Cardiac muscle cell (in vitro differentiated cells and primary cell): ENCODE measurements at regions not wholly inside any gene's neighbourhood (a gene's known extent, or its start where the extent isn't known, plus 50 kb on each side); places are given as distances from the start of the nearest gene placed in this dataset.

Source experiments
- DNase-seq, 2 donors: peaks; one replicate each; pipeline versions ENCODE4 v3.0.0 to v3.0.0-alpha.2; 2010 to 2017; ENCODE audit warnings: low read depth in 1 of 2, low spot score in 1 of 2
- H3K27ac ChIP-seq: fragments of 200-600 bp; sonication (generic); 2 replicates; pipeline ENCODE4 v1.5.1; 2016
- H3K27me3 ChIP-seq: fragments of 200-600 bp; sonication (generic); 2 replicates; pipeline ENCODE4 v1.6.0; 2016; ENCODE audit warnings: control low read depth
- H3K36me3 ChIP-seq: fragments of 200-600 bp; sonication (generic); 2 replicates; pipeline ENCODE4 v1.5.1; 2016; ENCODE audit warnings: control low read depth
- H3K4me1 ChIP-seq: fragments of 200-600 bp; sonication (generic); 2 replicates; pipeline ENCODE4 v1.8.1; 2017; ENCODE audit warnings: low read depth, mild to moderate bottlenecking, mixed run types
- H3K4me3 ChIP-seq: fragments of 200-600 bp; sonication (generic); 2 replicates; pipeline ENCODE4 v1.5.1; 2016; ENCODE audit warnings: mild to moderate bottlenecking
- H3K9me3 ChIP-seq: fragments of 200-600 bp; sonication (generic); 2 replicates; pipeline ENCODE4 v1.5.1; 2017; ENCODE audit warnings: low read depth, mild to moderate bottlenecking, control low read depth
- TF ChIP-seq, protein P1 (sequence below): IDR thresholded peaks from 2 replicates; pipeline ENCODE4 v1.5.1; 2012; ENCODE audit warnings: low read depth, mild to moderate bottlenecking, low read length

DNA sequence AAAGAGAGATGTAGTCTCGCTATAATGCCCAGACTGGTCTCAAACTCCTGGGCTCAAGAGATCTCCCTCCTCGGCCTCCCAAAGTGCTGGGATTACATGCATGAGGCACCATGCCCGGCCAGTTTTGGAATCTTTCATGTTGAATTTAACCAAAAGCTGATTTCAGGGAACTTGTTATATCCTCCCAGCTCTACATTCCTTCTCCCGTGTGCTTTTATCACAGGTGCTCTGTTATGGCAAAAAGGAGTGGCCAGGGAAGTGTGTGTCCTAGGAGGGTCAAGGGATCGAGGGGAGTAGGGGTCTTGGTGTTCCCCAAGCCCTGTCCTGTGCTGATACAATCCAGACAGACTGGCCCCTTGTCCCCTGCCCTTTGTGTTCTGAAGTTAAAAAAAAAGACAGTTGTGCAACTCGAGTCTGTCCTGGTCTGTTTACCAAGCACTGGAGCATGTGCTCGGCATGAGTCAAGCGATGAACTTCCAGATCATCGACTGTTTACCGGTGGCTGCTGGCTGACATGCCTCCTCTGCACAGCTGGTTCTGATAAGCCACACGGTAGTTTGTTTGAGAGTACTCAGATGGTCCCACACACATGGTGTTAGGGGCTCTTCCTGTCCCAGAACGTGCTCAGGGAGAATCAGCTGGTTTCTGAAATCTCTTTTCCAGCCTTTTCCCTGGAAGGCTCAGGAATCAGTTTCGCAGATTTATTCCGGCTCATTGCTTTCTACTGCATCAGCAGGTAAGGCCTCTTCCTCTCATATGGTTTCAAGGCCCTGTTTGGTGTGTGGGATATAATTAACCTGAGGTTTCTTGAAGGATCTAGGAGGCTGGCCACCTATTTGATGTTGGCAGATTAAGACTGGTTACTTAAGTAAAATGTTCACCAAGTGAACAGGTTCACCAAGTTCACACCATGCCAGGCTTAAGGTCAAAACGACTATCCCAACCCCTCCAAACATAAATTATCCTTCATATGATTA is 52.6 kb upstream of the NAA20 start:
- peak in 1 of 2 donors; percentile 88 for DNase-seq
- TF ChIP-seq, protein P1, sequence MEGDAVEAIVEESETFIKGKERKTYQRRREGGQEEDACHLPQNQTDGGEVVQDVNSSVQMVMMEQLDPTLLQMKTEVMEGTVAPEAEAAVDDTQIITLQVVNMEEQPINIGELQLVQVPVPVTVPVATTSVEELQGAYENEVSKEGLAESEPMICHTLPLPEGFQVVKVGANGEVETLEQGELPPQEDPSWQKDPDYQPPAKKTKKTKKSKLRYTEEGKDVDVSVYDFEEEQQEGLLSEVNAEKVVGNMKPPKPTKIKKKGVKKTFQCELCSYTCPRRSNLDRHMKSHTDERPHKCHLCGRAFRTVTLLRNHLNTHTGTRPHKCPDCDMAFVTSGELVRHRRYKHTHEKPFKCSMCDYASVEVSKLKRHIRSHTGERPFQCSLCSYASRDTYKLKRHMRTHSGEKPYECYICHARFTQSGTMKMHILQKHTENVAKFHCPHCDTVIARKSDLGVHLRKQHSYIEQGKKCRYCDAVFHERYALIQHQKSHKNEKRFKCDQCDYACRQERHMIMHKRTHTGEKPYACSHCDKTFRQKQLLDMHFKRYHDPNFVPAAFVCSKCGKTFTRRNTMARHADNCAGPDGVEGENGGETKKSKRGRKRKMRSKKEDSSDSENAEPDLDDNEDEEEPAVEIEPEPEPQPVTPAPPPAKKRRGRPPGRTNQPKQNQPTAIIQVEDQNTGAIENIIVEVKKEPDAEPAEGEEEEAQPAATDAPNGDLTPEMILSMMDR = no peak
- no peaks in the 10 kb centered on the region for H3K9me3 ChIP-seq
- peak overlapping the region; percentile 26 for H3K27ac ChIP-seq
- H3K4me1 ChIP-seq = peaks cover 15% of the 10 kb centered on the region
- no peak overlapping the region for H3K4me3 ChIP-seq
- peaks cover 11% of the 10 kb centered on the region for H3K36me3 ChIP-seq
- no peaks in the 10 kb centered on the region for H3K27me3 ChIP-seq

DNA sequence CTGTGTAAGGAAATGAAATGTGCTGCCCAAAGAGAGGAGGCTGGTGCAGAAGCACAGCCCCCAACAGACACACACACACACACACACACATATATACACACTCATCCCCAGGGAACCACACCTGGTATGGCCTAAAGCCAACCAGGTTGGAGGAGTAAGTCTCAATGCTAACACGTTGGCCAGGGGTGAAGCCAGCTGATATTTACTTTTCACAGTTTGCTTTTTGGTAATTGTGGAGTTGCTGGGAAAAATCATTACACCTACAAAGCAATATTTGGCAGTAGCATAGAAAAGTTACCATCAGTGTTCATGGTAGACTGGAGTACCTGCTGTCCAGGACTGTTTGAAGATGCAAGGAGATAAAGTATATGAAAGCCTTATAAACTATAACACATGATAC is 50.3 kb upstream of the NAA20 start:
- no peak for DNase-seq
- Histone ChIP-seq H3K27me3 (no peaks in the 10 kb centered on the region), H3K36me3 (peaks cover 5% of the 10 kb centered on the region), H3K27ac (no peak overlapping the region), H3K4me1 (peaks cover 26% of the 10 kb centered on the region), H3K4me3 (no peak overlapping the region), H3K9me3 (no peaks in the 10 kb centered on the region)
- TF ChIP-seq, protein P1 = no peak
